SK-N-SH treated with all-trans-retinoic acid at 6 μM for 48 hours (cell line): ENCODE measurements at regions not wholly inside any gene's neighbourhood (a gene's known extent, or its start where the extent isn't known, plus 50 kb on each side); places are given as distances from the start of the nearest gene placed in this dataset.

Experiments used
- ATAC-seq: fragments of 200-7000 bp; cut with Tn5 transposase; 3 replicates; pipeline ENCODE4 v1.9.1; 2020; ENCODE audit warnings: mild to moderate bottlenecking, moderate library complexity
- BACH2 ChIP-seq: fragments of 250-450 bp; sonication (Bioruptor Pico); IDR thresholded peaks from 2 replicates; pipeline ENCODE4 v1.9.0; 2021; ENCODE audit warnings: mild to moderate bottlenecking, borderline replicate concordance
- ESRRG ChIP-seq: fragments of 250-450 bp; sonication (Bioruptor Pico); IDR thresholded peaks from 2 replicates; pipeline ENCODE4 v1.6.1; 2021; ENCODE audit warnings: mild to moderate bottlenecking
- TCF4 ChIP-seq: fragments of 250-450 bp; sonication (Bioruptor Pico); IDR thresholded peaks from 2 replicates; pipeline ENCODE4 v1.8.0; 2021; ENCODE audit warnings: mild to moderate bottlenecking, moderate library complexity, borderline replicate concordance
- TOX ChIP-seq: fragments of 250-450 bp; sonication (Bioruptor Pico); IDR thresholded peaks from 2 replicates; pipeline ENCODE4 v1.8.0; 2021; ENCODE audit warnings: mild to moderate bottlenecking, moderate library complexity, borderline replicate concordance
- ZC3H10 ChIP-seq: fragments of 250-450 bp; sonication (Bioruptor Pico); IDR thresholded peaks from 2 replicates; pipeline ENCODE4 v1.5.1; 2021; ENCODE audit warnings: mild to moderate bottlenecking, moderate library complexity
- ZFP30 ChIP-seq: fragments of 450-650 bp; formaldehyde crosslinking; IDR thresholded peaks from 2 replicates; pipeline ENCODE4 v1.5.0; 2022; ENCODE audit warnings: mild to moderate bottlenecking, moderate library complexity

- no peak for ATAC-seq
- TF ChIP-seq TCF4 (CRISPR knock-in tag) = no peak
- TF ChIP-seq ZFP30 = no peak
These were observed 173.7 kb downstream of the MBOAT1 start for GRCh38 chr6:20038410-20039204.

GRCh38 chr6:20044883-20045282 lies 167.4 kb downstream of the MBOAT1 start:
- no peak for ATAC-seq
- TF ChIP-seq TOX (CRISPR knock-in tag) = no peak
- TF ChIP-seq ZC3H10 = no peak
- no peak for TF ChIP-seq ESRRG (CRISPR knock-in tag)
- TF ChIP-seq BACH2 (CRISPR knock-in tag) = no peak
